ENCODE measurements at regions not wholly inside any gene's neighbourhood (a gene's known extent, or its start where the extent isn't known, plus 50 kb on each side); places are given as distances from the start of the nearest gene placed in this dataset.
A peak's percentile ranks its signal among the peaks of the same experiment; 100 is the strongest.
"Not testable (repeated sequence)": the region's sequence is repeated elsewhere in the genome, so short reads cannot be mapped to it uniquely, and the experiment has no call there.

- no peak for DNase-seq
These were observed 130.6 kb upstream of the ATP5MC3 start for GRCh38 chr2:175312137-175312536.

- DNase-seq, result no peak
These were observed 129.4 kb upstream of the ATP5MC3 start for GRCh38 chr2:175310813-175311504.

GRCh38 chr2:175309799-175310198 lies 128.3 kb upstream of the ATP5MC3 start:
- DNase-seq, result peak; percentile 19

GRCh38 chr2:175308005-175308404 lies 126.5 kb upstream of the ATP5MC3 start:
- DNase-seq, result no peak

- DNase-seq, result no peak
These were observed 123.0 kb upstream of the ATP5MC3 start for GRCh38 chr2:175304541-175304940.

GRCh38 chr2:175293776-175294175 lies 112.3 kb upstream of the ATP5MC3 start:
- DNase-seq, result no peak

- no peak for DNase-seq
These were observed 111.7 kb upstream of the ATP5MC3 start for GRCh38 chr2:175293195-175293594.

- no peak for DNase-seq
These were observed 101.4 kb upstream of the ATP5MC3 start for GRCh38 chr2:175282886-175283285.

- peak; percentile 34 for DNase-seq
These were observed 100.8 kb upstream of the ATP5MC3 start for GRCh38 chr2:175282300-175282699.

GRCh38 chr2:175277772-175278171 lies 96.3 kb upstream of the ATP5MC3 start:
- DNase-seq, result no peak

GRCh38 chr2:175275539-175275938 lies 94.0 kb upstream of the ATP5MC3 start:
- DNase-seq, result no peak

- DNase-seq, result no peak
These were observed 77.7 kb upstream of the ATP5MC3 start for GRCh38 chr2:175259164-175259563.

- no peak for DNase-seq
These were observed 75.5 kb upstream of the ATP5MC3 start for GRCh38 chr2:175256806-175257585.

- not testable (repeated sequence) for DNase-seq
These were observed 74.9 kb upstream of the ATP5MC3 start for GRCh38 chr2:175256391-175256790.

GRCh38 chr2:175253871-175254270 lies 72.4 kb upstream of the ATP5MC3 start:
- DNase-seq, result no peak

GRCh38 chr2:175251425-175252041 lies 70.0 kb upstream of the ATP5MC3 start:
- peak; percentile 21 for DNase-seq

GRCh38 chr2:175247159-175247558 lies 65.6 kb upstream of the ATP5MC3 start:
- DNase-seq, result no peak

- no peak for DNase-seq
These were observed 63.2 kb upstream of the ATP5MC3 start for GRCh38 chr2:175244697-175245096.

GRCh38 chr2:175241691-175242090 lies 60.2 kb upstream of the ATP5MC3 start:
- no peak for DNase-seq

- DNase-seq, result not testable (repeated sequence)
These were observed 58.5 kb upstream of the ATP5MC3 start for GRCh38 chr2:175240033-175240432.

GRCh38 chr2:175236930-175237329 lies 55.4 kb upstream of the ATP5MC3 start:
- DNase-seq, result no peak

- no peak for DNase-seq
These were observed 53.1 kb upstream of the ATP5MC3 start for GRCh38 chr2:175234650-175235049.

- no peak for DNase-seq
These were observed 52.6 kb upstream of the ATP5MC3 start for GRCh38 chr2:175234153-175234552.

- DNase-seq, result no peak
These were observed 51.7 kb upstream of the ATP5MC3 start for GRCh38 chr2:175233135-175233719.

Measured in activated CD4-positive, alpha-beta T cell treated with anti-CD3 and anti-CD28 coated beads, Interleukin-10, Interleukin-2, amounts not matched to agents 100 ng/mL and 50 ng/mL, durations not matched to agents 16 hours and 8 hours (primary cell).